HCT116 (cell line): ENCODE measurements at regions not wholly inside any gene's neighbourhood (a gene's known extent, or its start where the extent isn't known, plus 50 kb on each side); places are given as distances from the start of the nearest gene placed in this dataset.

Experiments
- ATAC-seq: fragments of 200-7000 bp; cut with Tn5 transposase; 2 replicates; pipeline ENCODE4 v1.9.1; 2020; ENCODE audit warnings: mild to moderate bottlenecking, moderate library complexity
- BruUV-seq: library from RNA; stranded (reverse); fragments of 400-500 nt; replicated peaks from 2 replicates; lab custom pipeline; 2021; lab: Mats Ljungman, UMichigan
- CTCF ChIA-PET: fragments of 300-600 bp; sonication (Branson Sonifier 250); formaldehyde crosslinking; loops from one replicate; lab custom pipeline; 2021; ENCODE audit warnings: antibody characterized with exemption; lab: Charles Lee
- POLR2A ChIA-PET: fragments of 300-600, 350-600 bp; sonication (Branson Sonifier 250); formaldehyde crosslinking; loops from one replicate; lab custom pipeline; 2021; ENCODE audit warnings: antibody characterized with exemption; lab: Charles Lee
- RAD21 ChIA-PET, 2 experiments: fragments of 300-600 bp; sonication (Branson Sonifier 250); formaldehyde crosslinking; loops; one replicate each; lab custom pipeline; 2023; ENCODE audit warnings: low total read pairs in 2 of 2; ENCODE audit not compliant: uncharacterized antibody in 2 of 2, unreplicated experiment in 2 of 2, low non-redundant PET in 1 of 2; lab: Charles Lee
- DNase-seq: peaks from one replicate; pipeline ENCODE4 v3.0.0-alpha.2; 2010; ENCODE audit warnings: low read depth, low spot score
- H2AFZ ChIP-seq: fragments of 200-600 bp; shearing (Covaris generic), sonication (generic); 2 replicates; pipeline ENCODE4 v1.6.1; 2017; ENCODE audit warnings: low read depth, mixed run types, mixed read lengths, antibody characterized with exemption, low read length; ENCODE audit not compliant: poor library complexity, severe bottlenecking
- H3K27ac ChIP-seq: 2 replicates; pipeline ENCODE4 v1.5.1; 2012; ENCODE audit warnings: low read depth, low read length
- H3K27me3 ChIP-seq: fragments of 200-600 bp; sonication (generic); 2 replicates; pipeline ENCODE4 v1.6.1; 2016; ENCODE audit warnings: mixed run types, low read length, mixed read lengths; ENCODE audit not compliant: insufficient read depth
- H3K36me3 ChIP-seq, 2 experiments: fragments of 200-500 bp in 1 of 2; fragments of 200-600 bp in 1 of 2; sonication (Bioruptor generic) in 1 of 2; sonication (generic) in 1 of 2; 2 replicates each; pipeline versions ENCODE4 v1.5.1 to v1.6.1; 2014 to 2016; ENCODE audit warnings: low read length in 2 of 2, inconsistent platforms in 1 of 2, mixed read lengths in 1 of 2, mixed run types in 1 of 2; ENCODE audit not compliant: insufficient read depth in 2 of 2, control insufficient read depth in 1 of 2
- H3K4me1 ChIP-seq, 2 experiments: fragments of 200-600 bp in 1 of 2; sonication (generic) in 1 of 2; 2 replicates each; pipeline versions ENCODE4 v1.5.1 to v1.6.1; 2012 to 2017; ENCODE audit warnings: low read length in 2 of 2, inconsistent platforms in 1 of 2, mild to moderate bottlenecking in 1 of 2, mixed read lengths in 1 of 2, mixed run types in 1 of 2, moderate library complexity in 1 of 2; ENCODE audit not compliant: insufficient read depth in 2 of 2, control insufficient read depth in 1 of 2
- H3K4me2 ChIP-seq: fragments of 200-600 bp; sonication (generic); 2 replicates; pipeline ENCODE4 v1.6.1; 2017; ENCODE audit warnings: mixed run types, low read length, mixed read lengths
- H3K4me3 ChIP-seq, 2 experiments: fragments of 200-600 bp in 1 of 2; sonication (generic) in 1 of 2; replicated peaks in 1 of 2; 2 replicates each; pipeline ENCODE4 v1.5.1; 2011 to 2016; ENCODE audit warnings: low read length in 2 of 2, control low read depth in 1 of 2, low read depth in 1 of 2, mild to moderate bottlenecking in 1 of 2, mixed read lengths in 1 of 2, mixed run types in 1 of 2
- H3K79me2 ChIP-seq: fragments of 200-600 bp; sonication (generic); 2 replicates; pipeline ENCODE4 v1.6.1; 2017; ENCODE audit warnings: mild to moderate bottlenecking, mixed run types, low read length, moderate library complexity, mixed read lengths; ENCODE audit not compliant: insufficient read depth
- H3K9ac ChIP-seq: fragments of 200-600 bp; sonication (generic); 2 replicates; pipeline ENCODE4 v1.6.1; 2016; ENCODE audit warnings: low read length, mixed read lengths
- H3K9me2 ChIP-seq: fragments of 200-600 bp; sonication (generic), shearing (Covaris generic); 2 replicates; pipeline ENCODE4 v1.6.1; 2017; ENCODE audit warnings: mixed run types, mild to moderate bottlenecking, moderate library complexity; ENCODE audit not compliant: insufficient read depth
- H3K9me3 ChIP-seq, 2 experiments: fragments of 200-500 bp in 1 of 2; fragments of 200-600 bp in 1 of 2; sonication (Bioruptor generic) in 1 of 2; sonication (generic) in 1 of 2; 2 replicates each; pipeline ENCODE4 v1.6.1; 2014 to 2017; ENCODE audit warnings: low read length in 2 of 2, mixed read lengths in 2 of 2, inconsistent platforms in 1 of 2, low read depth in 1 of 2, mild to moderate bottlenecking in 1 of 2, mixed run types in 1 of 2, moderate library complexity in 1 of 2; ENCODE audit not compliant: control insufficient read depth in 1 of 2, insufficient read depth in 1 of 2
- H4K20me1 ChIP-seq: fragments of 200-600 bp; sonication (generic), shearing (Covaris generic); 2 replicates; pipeline ENCODE4 v1.6.1; 2017; ENCODE audit warnings: mixed run types, mild to moderate bottlenecking, moderate library complexity; ENCODE audit not compliant: insufficient read depth
- CEBPB ChIP-seq: IDR thresholded peaks from 2 replicates; pipeline ENCODE4 v1.6.1; 2012; ENCODE audit warnings: low read depth
- EGR1 ChIP-seq: IDR thresholded peaks from 2 replicates; pipeline ENCODE4 v1.6.1; 2012; ENCODE audit warnings: low read depth
- ELF1 ChIP-seq: IDR thresholded peaks from 2 replicates; pipeline ENCODE4 v1.6.1; 2012; ENCODE audit warnings: low read depth, borderline replicate concordance
- EZH2 ChIP-seq: fragments of 200-600 bp; sonication (generic); IDR thresholded peaks from 2 replicates; pipeline ENCODE4 v1.6.1; 2017; ENCODE audit warnings: antibody characterized with exemption, mixed run types
- EZH2phosphoT487 ChIP-seq: fragments of 200-600 bp; IDR thresholded peaks from 2 replicates; pipeline ENCODE4 v1.6.1; 2018; ENCODE audit warnings: antibody characterized with exemption, borderline replicate concordance
- FOSL1 ChIP-seq: IDR thresholded peaks from 2 replicates; pipeline ENCODE4 v1.6.1; 2012; ENCODE audit warnings: low read depth
- JUND ChIP-seq: IDR thresholded peaks from 2 replicates; pipeline ENCODE4 v1.6.1; 2012
- POLR2AphosphoS5 ChIP-seq: IDR thresholded peaks from 2 replicates; pipeline ENCODE4 v1.6.1; 2011; ENCODE audit warnings: mild to moderate bottlenecking, low read depth, low read length, moderate library complexity
- RAD21 ChIP-seq: IDR thresholded peaks from 2 replicates; pipeline ENCODE4 v1.6.1; 2012; ENCODE audit warnings: low read depth, mild to moderate bottlenecking
- SIN3A ChIP-seq: IDR thresholded peaks from 2 replicates; pipeline ENCODE4 v1.6.1; 2012; ENCODE audit warnings: low read depth
- SRF ChIP-seq: IDR thresholded peaks from 2 replicates; pipeline ENCODE4 v1.6.1; 2012; ENCODE audit warnings: low read depth
- TCF7L2 ChIP-seq: IDR thresholded peaks from 2 replicates; pipeline ENCODE4 v1.7.0; 2011; ENCODE audit warnings: borderline replicate concordance, inconsistent platforms; ENCODE audit not compliant: insufficient read depth, insufficient read length; ENCODE audit errors: extremely low read depth
- YY1 ChIP-seq: IDR thresholded peaks from 2 replicates; pipeline ENCODE4 v1.6.1; 2011; ENCODE audit warnings: low read length, low read depth, moderate library complexity, mild to moderate bottlenecking; ENCODE audit not compliant: insufficient replicate concordance; ENCODE audit errors: extremely low read depth
- ZBTB33 ChIP-seq: IDR thresholded peaks from 2 replicates; pipeline ENCODE4 v1.6.1; 2011; ENCODE audit warnings: mild to moderate bottlenecking, low read length, moderate library complexity; ENCODE audit not compliant: insufficient replicate concordance; ENCODE audit errors: extremely low read depth
- ZFX ChIP-seq: fragments of 450-650 bp; IDR thresholded peaks from 2 replicates; pipeline ENCODE4 v1.6.1; 2017
- intact Hi-C: fragments of 100-400 bp; cut with micrococcal nuclease; formaldehyde crosslinking; loops from 2 replicates; pipeline ENCODE4 v1.10.0; 2022
- TF ChIP-seq, protein P1 (sequence below): IDR thresholded peaks from 2 replicates; pipeline ENCODE4 v1.6.1; 2012; ENCODE audit warnings: low read depth
- TF ChIP-seq, protein P2 (sequence below): IDR thresholded peaks from 2 replicates; pipeline ENCODE4 v1.6.1; 2012

DNA sequence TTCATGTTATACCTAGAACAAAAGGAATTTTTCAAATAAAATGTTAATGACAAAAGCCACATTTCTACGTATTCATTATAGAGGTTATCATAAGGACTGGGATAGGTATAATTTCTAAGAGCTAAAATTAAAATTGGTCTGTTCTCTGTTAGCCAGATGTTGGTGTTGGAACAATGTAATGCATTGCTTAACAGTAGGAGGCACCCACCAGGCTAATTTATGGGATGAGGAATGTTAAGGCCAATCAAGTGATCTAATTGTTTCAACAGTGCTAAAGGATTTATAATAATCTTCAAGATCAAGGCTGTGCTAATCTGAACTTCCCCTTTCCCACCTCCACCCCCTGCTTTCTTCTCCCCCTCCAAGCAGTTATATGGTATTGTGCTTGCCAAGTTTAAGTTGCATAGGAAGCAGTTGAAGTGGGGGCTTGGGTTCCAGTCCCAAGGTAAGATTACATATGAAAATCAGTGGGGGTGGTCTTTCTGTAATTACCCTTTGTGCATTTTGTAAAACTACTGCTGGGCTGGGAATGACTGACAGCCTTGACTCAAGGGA lies 89.2 kb upstream of the BACH2 start:
- no peaks in the 10 kb centered on the region for H3K9me3 ChIP-seq
- H4K20me1 ChIP-seq: no peaks in the 10 kb centered on the region
- no peak for TF ChIP-seq CEBPB
- no peak for TF ChIP-seq JUND
- TF ChIP-seq TCF7L2: no peak
- TF ChIP-seq POLR2AphosphoS5: no peak
- no peak for TF ChIP-seq EZH2
- TF ChIP-seq FOSL1: no peak
- no peak for TF ChIP-seq SIN3A
- TF ChIP-seq SRF: no peak
- TF ChIP-seq ZFX: no peak
- no peak for TF ChIP-seq RAD21
- TF ChIP-seq YY1: no peak
- TF ChIP-seq ZBTB33: no peak
- TF ChIP-seq ELF1: no peak
- TF ChIP-seq, protein P1, sequence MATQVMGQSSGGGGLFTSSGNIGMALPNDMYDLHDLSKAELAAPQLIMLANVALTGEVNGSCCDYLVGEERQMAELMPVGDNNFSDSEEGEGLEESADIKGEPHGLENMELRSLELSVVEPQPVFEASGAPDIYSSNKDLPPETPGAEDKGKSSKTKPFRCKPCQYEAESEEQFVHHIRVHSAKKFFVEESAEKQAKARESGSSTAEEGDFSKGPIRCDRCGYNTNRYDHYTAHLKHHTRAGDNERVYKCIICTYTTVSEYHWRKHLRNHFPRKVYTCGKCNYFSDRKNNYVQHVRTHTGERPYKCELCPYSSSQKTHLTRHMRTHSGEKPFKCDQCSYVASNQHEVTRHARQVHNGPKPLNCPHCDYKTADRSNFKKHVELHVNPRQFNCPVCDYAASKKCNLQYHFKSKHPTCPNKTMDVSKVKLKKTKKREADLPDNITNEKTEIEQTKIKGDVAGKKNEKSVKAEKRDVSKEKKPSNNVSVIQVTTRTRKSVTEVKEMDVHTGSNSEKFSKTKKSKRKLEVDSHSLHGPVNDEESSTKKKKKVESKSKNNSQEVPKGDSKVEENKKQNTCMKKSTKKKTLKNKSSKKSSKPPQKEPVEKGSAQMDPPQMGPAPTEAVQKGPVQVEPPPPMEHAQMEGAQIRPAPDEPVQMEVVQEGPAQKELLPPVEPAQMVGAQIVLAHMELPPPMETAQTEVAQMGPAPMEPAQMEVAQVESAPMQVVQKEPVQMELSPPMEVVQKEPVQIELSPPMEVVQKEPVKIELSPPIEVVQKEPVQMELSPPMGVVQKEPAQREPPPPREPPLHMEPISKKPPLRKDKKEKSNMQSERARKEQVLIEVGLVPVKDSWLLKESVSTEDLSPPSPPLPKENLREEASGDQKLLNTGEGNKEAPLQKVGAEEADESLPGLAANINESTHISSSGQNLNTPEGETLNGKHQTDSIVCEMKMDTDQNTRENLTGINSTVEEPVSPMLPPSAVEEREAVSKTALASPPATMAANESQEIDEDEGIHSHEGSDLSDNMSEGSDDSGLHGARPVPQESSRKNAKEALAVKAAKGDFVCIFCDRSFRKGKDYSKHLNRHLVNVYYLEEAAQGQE: no peak
- TF ChIP-seq EZH2phosphoT487: no peak
- TF ChIP-seq, protein P2, sequence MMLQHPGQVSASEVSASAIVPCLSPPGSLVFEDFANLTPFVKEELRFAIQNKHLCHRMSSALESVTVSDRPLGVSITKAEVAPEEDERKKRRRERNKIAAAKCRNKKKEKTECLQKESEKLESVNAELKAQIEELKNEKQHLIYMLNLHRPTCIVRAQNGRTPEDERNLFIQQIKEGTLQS: no peak
- no peak for TF ChIP-seq EGR1
- no peaks in the 10 kb centered on the region for H3K4me1 ChIP-seq
- ChIA-PET POLR2A (no interaction called here), RAD21 (no interaction called here), CTCF (no interaction called here)
- H3K27ac ChIP-seq: no peak overlapping the region
- H3K4me3 ChIP-seq: no peak overlapping the region
- H3K4me2 ChIP-seq: no peak overlapping the region
- no peaks in the 10 kb centered on the region for H3K9me2 ChIP-seq
- ATAC-seq (no peak), DNase-seq (no peak)
- no peaks in the 10 kb centered on the region for H3K36me3 ChIP-seq
- no TSS peak for BruUV-seq
- intact Hi-C loops: no loop called here
- no peaks in the 10 kb centered on the region for H3K27me3 ChIP-seq
- H3K79me2 ChIP-seq: no peaks in the 10 kb centered on the region
- H3K9ac ChIP-seq: no peak overlapping the region
- H2AFZ ChIP-seq: no peak overlapping the region
